GM18907 (cell line): ENCODE measurements at regions not wholly inside any gene's neighbourhood (a gene's known extent, or its start where the extent isn't known, plus 50 kb on each side); places are given as distances from the start of the nearest gene placed in this dataset.

Experiments
- ATAC-seq: cut with Tn5 transposase; IDR thresholded peaks from one replicate; pipeline ENCODE4 v1.9.1; 2021; ENCODE audit warnings: mild to moderate bottlenecking, moderate library complexity; ENCODE audit not compliant: unreplicated experiment

GRCh38 chr2:216914491-216914890, 54.6 kb upstream of the TNP1 start:
- no peak for ATAC-seq

DNA sequence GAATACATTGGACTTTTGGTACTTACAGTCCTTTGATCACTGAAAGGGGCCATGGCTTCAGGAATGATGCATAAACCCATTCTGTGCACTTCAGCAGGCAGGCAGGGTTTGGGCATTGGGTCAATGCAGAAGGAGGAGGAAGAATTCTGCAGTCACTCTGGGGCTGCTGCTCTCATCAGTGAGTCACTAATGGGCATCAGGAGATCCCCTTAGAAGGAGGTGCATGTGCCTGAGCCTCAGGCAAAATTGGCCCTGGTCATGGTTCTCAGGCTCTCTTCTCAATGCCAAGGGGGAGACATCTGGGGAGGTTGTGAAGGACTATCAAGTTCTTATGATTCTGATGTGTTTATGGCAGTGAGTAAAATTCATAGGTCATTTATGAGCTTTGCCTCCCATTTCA, 52.0 kb upstream of the TNP1 start:
- ATAC-seq, result no peak

GRCh38 chr2:216911008-216911407, 51.1 kb upstream of the TNP1 start:
- no peak for ATAC-seq

DNA sequence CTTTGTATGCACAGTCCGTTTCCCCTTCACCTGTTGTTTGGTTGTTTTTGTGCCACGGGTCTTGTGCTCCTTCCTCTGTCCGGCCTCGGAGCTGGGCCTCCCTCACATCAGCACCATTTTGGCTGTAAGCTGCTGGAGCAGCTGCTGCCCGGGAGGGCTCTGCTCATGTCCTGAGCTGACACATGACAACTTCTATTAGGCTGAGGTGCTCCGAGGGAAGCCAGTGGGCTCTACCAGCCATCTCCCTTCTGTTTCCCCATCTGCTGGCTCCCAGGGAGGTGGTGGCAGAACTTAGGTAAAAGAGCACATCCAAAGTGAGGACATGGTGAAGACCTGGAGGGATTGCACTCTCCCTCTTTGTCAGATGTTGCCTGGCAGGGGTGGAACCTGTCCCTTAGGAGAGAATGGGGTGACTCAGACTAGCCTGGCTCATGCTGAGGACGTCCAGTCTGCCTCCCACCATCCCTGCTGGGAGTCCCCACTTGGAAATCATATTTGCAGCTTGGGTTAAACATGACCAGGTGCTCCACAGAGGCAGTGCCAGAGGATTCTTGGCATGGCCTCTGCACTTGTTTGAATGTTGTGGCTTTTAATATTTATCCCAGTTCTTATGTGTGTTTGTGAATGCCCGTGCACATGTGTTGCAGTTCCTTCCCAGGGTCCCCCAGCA, 49.8 kb upstream of the TNP1 start:
- ATAC-seq, result no peak
